Stimulated activated CD4-positive, alpha-beta T cell treated with anti-CD3 and anti-CD28 coated beads, Interleukin-12 subunit alpha, Interleukin-12 subunit beta, amount 100 ng/mL, for 4 hours (primary cell): ENCODE measurements at regions not wholly inside any gene's neighbourhood (a gene's known extent, or its start where the extent isn't known, plus 50 kb on each side); places are given as distances from the start of the nearest gene placed in this dataset.
"Not testable (repeated sequence)": the region's sequence is repeated elsewhere in the genome, so short reads cannot be mapped to it uniquely, and the experiment has no call there.

Experiments
- DNase-seq: peaks from one replicate; pipeline ENCODE4 v3.0.0-alpha.2; 2020

- DNase-seq = not testable (repeated sequence)
These were observed 336.1 kb downstream of the RPIA start for GRCh38 chr2:89027536-89027935.

- not testable (repeated sequence) for DNase-seq
These were observed 337.8 kb downstream of the RPIA start for GRCh38 chr2:89029257-89029656.

GRCh38 chr2:89048138-89049066 is 356.9 kb downstream of the RPIA start:
- DNase-seq = not testable (repeated sequence)

DNA sequence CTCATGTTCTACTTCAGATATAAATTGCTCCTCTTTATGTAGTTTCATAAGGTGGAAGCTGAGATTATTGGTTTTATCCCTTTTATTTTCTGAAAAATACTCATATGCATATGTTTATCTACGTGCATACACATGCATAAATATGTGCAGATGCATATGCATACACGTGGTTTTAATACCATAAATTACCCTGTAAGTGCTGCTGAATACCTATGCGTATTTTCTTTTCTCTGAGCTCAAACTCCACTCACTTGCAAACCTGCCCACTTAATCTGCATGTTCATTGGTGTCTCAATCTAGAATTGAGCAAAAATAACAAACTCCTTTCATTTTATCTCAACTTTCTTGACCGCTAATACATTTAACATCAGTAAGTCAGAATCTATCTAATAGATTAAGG is 367.1 kb downstream of the RPIA start:
- DNase-seq = not testable (repeated sequence)

DNA sequence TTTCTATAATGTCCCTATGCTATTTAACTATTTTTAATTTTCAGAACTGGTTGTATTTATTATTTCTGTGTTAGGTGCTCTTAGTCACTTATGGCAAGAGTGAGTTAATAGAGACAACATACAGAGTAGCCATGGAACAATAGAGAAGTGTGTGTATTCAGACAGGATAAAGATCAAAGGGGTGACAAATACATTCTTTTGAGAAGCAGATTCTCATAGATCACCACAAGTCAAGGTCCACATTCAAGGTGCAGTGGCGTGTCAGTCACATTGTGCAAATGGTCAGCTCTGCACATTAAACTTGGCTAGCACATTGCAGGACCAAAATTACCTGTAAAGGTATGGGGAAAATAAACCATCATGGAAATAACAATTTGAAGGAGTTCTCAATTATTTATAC is 369.7 kb downstream of the RPIA start:
- DNase-seq = not testable (repeated sequence)

DNA sequence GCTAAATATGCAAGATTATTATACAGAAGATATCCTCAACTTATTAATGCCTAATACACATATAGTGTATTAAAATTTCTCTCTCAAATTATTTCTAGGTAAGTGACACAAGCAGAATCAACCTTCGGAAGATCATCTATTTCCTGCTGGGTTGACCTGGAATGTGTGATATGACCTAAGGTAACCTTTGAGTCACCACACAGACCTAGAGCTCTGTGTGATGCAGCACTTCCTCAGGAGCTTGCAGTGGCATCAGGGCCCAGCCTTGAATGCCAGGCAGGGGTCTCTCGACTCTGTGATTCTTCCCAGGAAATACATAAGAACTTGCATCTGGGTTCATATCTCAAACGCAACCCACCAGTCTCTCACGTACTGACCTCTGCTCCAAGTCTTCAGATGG is 385.3 kb downstream of the RPIA start:
- DNase-seq = not testable (repeated sequence)

DNA sequence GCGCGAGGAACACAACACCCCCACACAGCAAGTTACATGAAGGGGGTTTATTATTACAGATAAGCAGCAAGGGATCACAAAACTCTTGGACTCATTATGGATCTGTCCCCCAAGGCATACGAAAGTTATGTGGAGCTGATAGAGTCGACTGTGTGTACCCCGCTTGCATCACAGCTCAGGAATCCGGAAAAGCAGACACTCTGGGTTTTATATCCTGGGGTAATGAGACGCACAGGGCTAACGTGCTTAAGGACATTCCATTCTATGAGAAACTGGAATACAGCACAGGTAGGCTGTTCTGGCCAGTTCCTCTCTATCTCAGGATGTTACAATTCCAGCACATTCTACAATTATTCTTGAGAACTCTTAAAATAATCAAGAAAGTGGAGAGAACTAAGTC is 401.4 kb downstream of the RPIA start:
- DNase-seq = not testable (repeated sequence)

- DNase-seq = not testable (repeated sequence)
These were observed 403.6 kb downstream of the RPIA start for GRCh38 chr2:89095060-89095459.

DNA sequence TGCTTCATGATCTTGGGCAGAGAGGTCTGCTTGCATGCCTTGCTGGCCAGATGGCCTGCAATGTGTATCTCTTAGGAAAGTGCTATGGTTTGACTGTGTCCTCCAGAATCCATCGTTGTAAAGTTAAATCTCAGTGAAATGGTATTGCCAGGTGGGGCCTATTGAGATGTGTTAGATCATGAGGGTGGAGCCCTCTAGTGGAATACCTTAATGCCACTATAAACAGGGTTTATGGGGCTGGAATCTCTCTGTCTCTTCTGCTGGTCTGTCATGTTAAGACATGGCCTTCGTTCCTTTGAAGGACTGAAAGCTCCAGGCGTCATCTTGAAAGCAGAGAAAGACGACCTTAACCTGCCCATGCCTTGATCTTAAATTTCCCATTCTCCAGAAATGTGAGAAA is 411.1 kb downstream of the RPIA start:
- DNase-seq = not testable (repeated sequence)

GRCh38 chr2:89106369-89107019 is 415.0 kb downstream of the RPIA start:
- DNase-seq = not testable (repeated sequence)

DNA sequence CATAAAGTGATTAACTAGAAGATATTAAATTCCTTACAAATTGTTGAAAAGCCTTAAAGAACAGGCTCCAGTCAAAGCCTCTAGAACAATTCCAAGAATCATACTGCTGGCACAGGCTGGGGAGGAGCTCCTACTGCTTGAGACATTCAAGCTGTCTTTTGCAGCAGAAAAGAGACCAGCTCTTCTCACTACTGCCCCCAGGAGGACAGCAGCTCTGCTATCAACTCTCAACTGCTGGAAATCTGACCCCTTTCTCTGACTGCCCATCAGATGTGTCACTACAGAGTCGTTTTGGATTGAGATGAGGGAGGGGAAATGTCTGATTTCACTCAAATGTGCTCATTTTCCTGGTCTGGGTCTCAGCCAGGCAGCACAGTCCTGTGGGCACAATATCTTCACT is 421.0 kb downstream of the RPIA start:
- not testable (repeated sequence) for DNase-seq

DNA sequence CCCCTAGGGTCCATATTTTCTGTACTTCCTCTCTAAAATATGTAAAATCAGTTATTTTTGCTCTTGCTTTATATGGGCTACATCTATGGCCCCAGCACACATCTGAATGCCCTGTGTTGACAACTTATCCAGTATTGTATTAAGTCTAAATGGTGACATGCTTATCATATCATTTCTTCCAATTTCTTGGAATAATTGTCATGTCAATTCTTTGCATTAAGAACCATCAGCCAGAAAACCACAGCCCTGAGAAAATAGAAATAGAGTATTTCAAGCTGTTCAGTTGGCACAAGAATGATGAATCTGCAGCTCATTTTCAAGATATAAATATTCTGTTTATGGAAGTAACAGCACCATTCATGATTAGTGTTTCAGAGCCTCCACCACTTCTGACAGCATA is 421.8 kb downstream of the RPIA start:
- not testable (repeated sequence) for DNase-seq

DNA sequence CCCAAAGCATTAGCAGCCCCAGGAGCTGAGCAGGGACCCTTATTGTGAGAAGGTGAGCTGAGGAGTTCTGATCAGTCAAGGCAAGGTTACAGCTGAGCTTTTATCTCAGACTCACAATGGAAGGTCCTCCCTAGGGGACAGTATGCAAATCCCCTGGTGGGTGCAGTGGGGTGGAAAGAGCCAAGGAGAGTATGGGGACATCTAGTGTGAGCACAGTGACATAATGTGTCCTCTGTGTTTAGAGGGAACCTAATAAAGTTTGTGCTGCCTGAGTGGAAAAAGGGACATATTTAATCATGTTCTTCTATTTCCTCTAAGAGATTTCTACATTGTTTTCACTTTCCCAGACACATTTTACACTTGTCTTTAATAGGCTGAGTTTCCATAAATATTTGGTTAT is 438.0 kb downstream of the RPIA start:
- not testable (repeated sequence) for DNase-seq

- not testable (repeated sequence) for DNase-seq
These were observed 439.3 kb downstream of the RPIA start for GRCh38 chr2:89130665-89131308.

DNA sequence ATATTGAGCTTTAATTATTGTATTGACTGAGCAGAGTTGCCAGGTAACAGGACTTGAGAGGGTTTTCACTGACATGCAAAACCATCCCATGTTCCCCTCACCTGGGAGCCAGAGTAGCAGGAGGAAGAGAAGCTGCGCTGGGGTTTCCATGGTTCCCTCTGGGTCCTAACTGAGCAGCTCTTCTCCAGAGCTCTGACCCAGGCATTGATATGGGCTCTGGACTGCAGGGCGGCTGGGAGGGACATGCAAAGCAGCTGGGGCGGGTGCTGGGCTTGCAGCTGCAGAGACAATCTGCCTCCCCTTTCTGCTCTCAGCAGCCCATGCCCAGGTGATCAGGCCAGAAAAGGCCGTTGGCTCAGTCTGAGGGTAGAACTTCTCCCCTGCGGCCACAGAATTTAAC is 451.5 kb downstream of the RPIA start:
- not testable (repeated sequence) for DNase-seq

- DNase-seq = not testable (repeated sequence)
These were observed 453.9 kb downstream of the RPIA start for GRCh38 chr2:89145342-89145741.

- DNase-seq = not testable (repeated sequence)
These were observed 456.8 kb downstream of the RPIA start for GRCh38 chr2:89148256-89148655.

- DNase-seq = not testable (repeated sequence)
These were observed 460.2 kb downstream of the RPIA start for GRCh38 chr2:89151699-89152098.

- not testable (repeated sequence) for DNase-seq
These were observed 461.0 kb downstream of the RPIA start for GRCh38 chr2:89152501-89152900.

GRCh38 chr2:89153210-89153609 is 461.7 kb downstream of the RPIA start:
- not testable (repeated sequence) for DNase-seq

GRCh38 chr2:89154247-89154682 is 462.8 kb downstream of the RPIA start:
- DNase-seq = not testable (repeated sequence)

GRCh38 chr2:89160306-89160705 is 468.8 kb downstream of the RPIA start:
- not testable (repeated sequence) for DNase-seq

- not testable (repeated sequence) for DNase-seq
These were observed 470.2 kb downstream of the RPIA start for GRCh38 chr2:89161626-89162025.
